Nephron progenitor cell (in vitro differentiated cells): ENCODE measurements at regions not wholly inside any gene's neighbourhood (a gene's known extent, or its start where the extent isn't known, plus 50 kb on each side); places are given as distances from the start of the nearest gene placed in this dataset.

ENCODE experiments used
- DNase-seq: peaks from one replicate; pipeline ENCODE4 v3.0.0; 2021
- H3K27ac Mint-ChIP-seq: 2 replicates; pipeline ENCODE4 v1.8.0; 2021; ENCODE audit warnings: mild to moderate bottlenecking, moderate library complexity, mixed read lengths
- H3K27me3 Mint-ChIP-seq: 2 replicates; pipeline ENCODE4 v1.8.0; 2021; ENCODE audit warnings: mild to moderate bottlenecking, low read depth, mixed read lengths; ENCODE audit not compliant: poor library complexity
- H3K36me3 Mint-ChIP-seq: 2 replicates; pipeline ENCODE4 v1.8.0; 2021; ENCODE audit warnings: low read depth, mixed read lengths
- H3K4me1 Mint-ChIP-seq: 2 replicates; pipeline ENCODE4 v1.8.0; 2021; ENCODE audit warnings: mixed read lengths
- H3K4me3 Mint-ChIP-seq: 2 replicates; pipeline ENCODE4 v1.8.0; 2021; ENCODE audit warnings: mild to moderate bottlenecking, moderate library complexity, mixed read lengths
- H3K9me3 Mint-ChIP-seq: 2 replicates; pipeline ENCODE4 v1.8.0; 2021; ENCODE audit warnings: mild to moderate bottlenecking, moderate library complexity, mixed read lengths
- TF ChIP-seq, protein P1 (sequence below): fragments of 200-600 bp; sonication (generic); IDR thresholded peaks from 2 replicates; pipeline ENCODE4 v1.5.0; 2021; ENCODE audit warnings: antibody characterized with exemption

GRCh38 chr6:14542670-14543366 lies 425.2 kb downstream of the CD83 start:
- H3K36me3 Mint-ChIP-seq = no peaks in the 10 kb centered on the region
- no peak for DNase-seq

GRCh38 chr6:14543971-14544585 lies 426.5 kb downstream of the CD83 start:
- H3K27ac Mint-ChIP-seq = no peak overlapping the region
- DNase-seq = no peak
- no peaks in the 10 kb centered on the region for H3K9me3 Mint-ChIP-seq
- TF ChIP-seq, protein P1, sequence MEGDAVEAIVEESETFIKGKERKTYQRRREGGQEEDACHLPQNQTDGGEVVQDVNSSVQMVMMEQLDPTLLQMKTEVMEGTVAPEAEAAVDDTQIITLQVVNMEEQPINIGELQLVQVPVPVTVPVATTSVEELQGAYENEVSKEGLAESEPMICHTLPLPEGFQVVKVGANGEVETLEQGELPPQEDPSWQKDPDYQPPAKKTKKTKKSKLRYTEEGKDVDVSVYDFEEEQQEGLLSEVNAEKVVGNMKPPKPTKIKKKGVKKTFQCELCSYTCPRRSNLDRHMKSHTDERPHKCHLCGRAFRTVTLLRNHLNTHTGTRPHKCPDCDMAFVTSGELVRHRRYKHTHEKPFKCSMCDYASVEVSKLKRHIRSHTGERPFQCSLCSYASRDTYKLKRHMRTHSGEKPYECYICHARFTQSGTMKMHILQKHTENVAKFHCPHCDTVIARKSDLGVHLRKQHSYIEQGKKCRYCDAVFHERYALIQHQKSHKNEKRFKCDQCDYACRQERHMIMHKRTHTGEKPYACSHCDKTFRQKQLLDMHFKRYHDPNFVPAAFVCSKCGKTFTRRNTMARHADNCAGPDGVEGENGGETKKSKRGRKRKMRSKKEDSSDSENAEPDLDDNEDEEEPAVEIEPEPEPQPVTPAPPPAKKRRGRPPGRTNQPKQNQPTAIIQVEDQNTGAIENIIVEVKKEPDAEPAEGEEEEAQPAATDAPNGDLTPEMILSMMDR = no peak
- H3K4me3 Mint-ChIP-seq = no peak overlapping the region
- H3K36me3 Mint-ChIP-seq = no peaks in the 10 kb centered on the region
- peaks cover 68% of the 10 kb centered on the region for H3K4me1 Mint-ChIP-seq
- H3K27me3 Mint-ChIP-seq = peaks cover 7% of the 10 kb centered on the region

More at GRCh38 chr6:14542670-14543366, 425.2 kb downstream of the CD83 start:
- H3K4me3 Mint-ChIP-seq = no peak overlapping the region
- TF ChIP-seq, protein P1 = no peak
- H3K27ac Mint-ChIP-seq = no peak overlapping the region
- H3K9me3 Mint-ChIP-seq = no peaks in the 10 kb centered on the region
- peaks cover 7% of the 10 kb centered on the region for H3K27me3 Mint-ChIP-seq
- peaks cover 63% of the 10 kb centered on the region for H3K4me1 Mint-ChIP-seq

- Mint-ChIP-seq H3K27me3 (peaks cover 7% of the 10 kb centered on the region), H3K4me1 (peaks cover 71% of the 10 kb centered on the region), H3K27ac (no peak overlapping the region)
Measured at GRCh38 chr6:14544666-14545065, 427.1 kb downstream of the CD83 start.

DNA sequence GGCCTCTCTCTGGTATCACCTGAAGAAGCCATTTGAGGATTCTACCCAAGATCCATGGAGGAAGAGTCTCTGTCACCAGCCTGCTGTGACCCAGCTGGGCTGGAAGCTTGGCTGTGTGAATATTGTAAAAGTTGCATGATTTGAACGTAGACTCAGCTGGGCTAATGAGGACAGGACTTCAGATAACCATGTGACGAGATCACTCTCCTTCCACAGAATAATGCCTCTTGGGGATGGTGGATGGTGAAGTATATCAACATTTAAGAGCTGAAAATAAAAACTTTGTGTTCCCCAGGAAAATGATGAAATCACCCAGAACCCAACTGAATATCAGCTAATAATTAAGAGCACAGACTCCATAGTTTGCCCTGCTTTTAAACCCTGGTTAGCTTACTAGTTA lies 427.9 kb downstream of the CD83 start:
- DNase-seq = no peak
- TF ChIP-seq, protein P1 = no peak
- Mint-ChIP-seq H3K36me3 (no peaks in the 10 kb centered on the region), H3K9me3 (no peaks in the 10 kb centered on the region), H3K4me3 (no peak overlapping the region), H3K27me3 (peaks cover 7% of the 10 kb centered on the region), H3K27ac (no peak overlapping the region), H3K4me1 (peaks cover 65% of the 10 kb centered on the region)

More at GRCh38 chr6:14544666-14545065, 427.1 kb downstream of the CD83 start:
- H3K36me3 Mint-ChIP-seq = no peaks in the 10 kb centered on the region
- H3K4me3 Mint-ChIP-seq = no peak overlapping the region
- no peak for DNase-seq
- TF ChIP-seq, protein P1 = no peak
- no peaks in the 10 kb centered on the region for H3K9me3 Mint-ChIP-seq

DNA sequence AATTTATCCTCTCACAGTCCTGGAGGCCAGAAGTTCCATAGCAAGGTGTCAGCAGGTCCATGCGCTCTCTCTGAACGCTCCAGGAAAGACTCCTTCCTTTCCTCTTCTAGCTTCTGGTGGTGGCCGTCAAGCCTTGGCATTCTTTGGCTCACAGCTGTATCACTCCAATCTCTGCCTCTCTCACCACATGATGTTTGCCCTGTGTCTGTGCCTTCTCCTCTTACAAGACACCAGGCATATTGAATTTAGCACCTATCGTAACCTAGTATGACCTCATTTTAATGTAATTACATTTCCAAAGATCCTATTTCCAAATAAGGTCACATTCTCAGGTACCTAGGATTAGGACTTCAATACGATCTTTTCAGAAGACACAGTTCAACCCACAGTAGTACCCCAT lies 428.5 kb downstream of the CD83 start:
- Mint-ChIP-seq H3K27ac (no peak overlapping the region), H3K4me1 (peaks cover 60% of the 10 kb centered on the region), H3K9me3 (no peaks in the 10 kb centered on the region), H3K4me3 (no peak overlapping the region), H3K36me3 (no peaks in the 10 kb centered on the region), H3K27me3 (peaks cover 7% of the 10 kb centered on the region)
- DNase-seq = no peak
- TF ChIP-seq, protein P1 = no peak
